Caco-2 (cell line): ENCODE measurements at regions not wholly inside any gene's neighbourhood (a gene's known extent, or its start where the extent isn't known, plus 50 kb on each side); places are given as distances from the start of the nearest gene placed in this dataset.

Experiments
- BruUV-seq: library from RNA; stranded (reverse); fragments of 400-500 nt; replicated peaks from 2 replicates; lab custom pipeline; 2021; lab: Mats Ljungman, UMichigan
- CTCF ChIA-PET: fragments of 300-600 bp; sonication (Branson Sonifier 250); formaldehyde crosslinking; loops from one replicate; lab custom pipeline; 2022; ENCODE audit warnings: antibody characterized with exemption; lab: Charles Lee
- POLR2A ChIA-PET: fragments of 300-600 bp; sonication (Branson Sonifier 250); formaldehyde crosslinking; loops from one replicate; lab custom pipeline; 2022; ENCODE audit warnings: antibody characterized with exemption; lab: Charles Lee
- DNase-seq, 2 experiments: peaks; one replicate each; pipeline versions ENCODE4 v3.0.0 to v3.0.0-alpha.2; 2020 to 2022
- H3K27me3 ChIP-seq: replicated peaks from 2 replicates; pipeline ENCODE4 v1.6.0; 2011; ENCODE audit warnings: low read length; ENCODE audit not compliant: control insufficient read depth, insufficient read depth
- H3K36me3 ChIP-seq: 2 replicates; pipeline ENCODE4 v1.5.1; 2011; ENCODE audit warnings: low read length; ENCODE audit not compliant: control insufficient read depth, insufficient read depth
- H3K4me1 ChIP-seq: fragments of 250-450 bp; sonication (Bioruptor Pico); 2 replicates; pipeline ENCODE4 v1.5.1; 2020; ENCODE audit warnings: mild to moderate bottlenecking
- H3K4me3 ChIP-seq: 2 replicates; pipeline ENCODE4 v1.5.1; 2011; ENCODE audit warnings: low read depth, mild to moderate bottlenecking, control low read depth, low read length
- H3K9me3 ChIP-seq: fragments of 250-450 bp; sonication (Bioruptor Pico); 2 replicates; pipeline ENCODE4 v1.5.1; 2020; ENCODE audit warnings: mild to moderate bottlenecking, moderate library complexity
- H3K27ac Mint-ChIP-seq: one replicate; pipeline ENCODE4 v1.8.0; 2022; ENCODE audit warnings: mixed read lengths; ENCODE audit not compliant: unreplicated experiment
- H3K27me3 Mint-ChIP-seq: one replicate; pipeline ENCODE4 v1.8.0; 2022; ENCODE audit warnings: mixed read lengths; ENCODE audit not compliant: insufficient read depth, unreplicated experiment
- H3K36me3 Mint-ChIP-seq: one replicate; pipeline ENCODE4 v1.8.0; 2022; ENCODE audit warnings: mild to moderate bottlenecking, mixed read lengths; ENCODE audit not compliant: insufficient read depth, unreplicated experiment
- H3K4me1 Mint-ChIP-seq: one replicate; pipeline ENCODE4 v1.8.0; 2022; ENCODE audit warnings: low read depth, mixed read lengths; ENCODE audit not compliant: unreplicated experiment
- H3K4me3 Mint-ChIP-seq: one replicate; pipeline ENCODE4 v1.8.0; 2022; ENCODE audit warnings: mild to moderate bottlenecking, moderate library complexity, mixed read lengths; ENCODE audit not compliant: unreplicated experiment
- H3K9me3 Mint-ChIP-seq: one replicate; pipeline ENCODE4 v1.8.0; 2022; ENCODE audit warnings: mixed read lengths; ENCODE audit not compliant: unreplicated experiment
- intact Hi-C: fragments of 100-400 bp; cut with micrococcal nuclease; formaldehyde crosslinking; loops from one replicate; pipeline ENCODE4 v1.10.0; 2022; ENCODE audit not compliant: unreplicated experiment
- TF ChIP-seq, protein P1 (sequence below), 2 experiments: fragments of 200-600 bp in 1 of 2; IDR thresholded peaks; 1 replicate in 1 of 2; 2 replicates in 1 of 2; pipeline versions ENCODE4 v1.5.1 to v1.8.0; 2011 to 2022; ENCODE audit warnings: antibody characterized with exemption in 1 of 2, control low read depth in 1 of 2, inconsistent platforms in 1 of 2, low read depth in 1 of 2, low read length in 1 of 2, mild to moderate bottlenecking in 1 of 2, moderate library complexity in 1 of 2; ENCODE audit not compliant: insufficient read depth in 1 of 2, severe bottlenecking in 1 of 2, unreplicated experiment in 1 of 2

GRCh38 chr11:130670200-130670599 is 221.8 kb downstream of the ADAMTS15 start:
- Mint-ChIP-seq H3K4me3 (no peak overlapping the region), H3K4me1 (no peaks in the 10 kb centered on the region), H3K27me3 (peaks cover 40% of the 10 kb centered on the region), H3K27ac (no peak overlapping the region), H3K36me3 (no peaks in the 10 kb centered on the region), H3K9me3 (no peaks in the 10 kb centered on the region)
- ChIA-PET CTCF (no interaction called here), POLR2A (no interaction called here)
- no peak for DNase-seq
- no peaks in the 10 kb centered on the region for H3K36me3 ChIP-seq
- TF ChIP-seq, protein P1, sequence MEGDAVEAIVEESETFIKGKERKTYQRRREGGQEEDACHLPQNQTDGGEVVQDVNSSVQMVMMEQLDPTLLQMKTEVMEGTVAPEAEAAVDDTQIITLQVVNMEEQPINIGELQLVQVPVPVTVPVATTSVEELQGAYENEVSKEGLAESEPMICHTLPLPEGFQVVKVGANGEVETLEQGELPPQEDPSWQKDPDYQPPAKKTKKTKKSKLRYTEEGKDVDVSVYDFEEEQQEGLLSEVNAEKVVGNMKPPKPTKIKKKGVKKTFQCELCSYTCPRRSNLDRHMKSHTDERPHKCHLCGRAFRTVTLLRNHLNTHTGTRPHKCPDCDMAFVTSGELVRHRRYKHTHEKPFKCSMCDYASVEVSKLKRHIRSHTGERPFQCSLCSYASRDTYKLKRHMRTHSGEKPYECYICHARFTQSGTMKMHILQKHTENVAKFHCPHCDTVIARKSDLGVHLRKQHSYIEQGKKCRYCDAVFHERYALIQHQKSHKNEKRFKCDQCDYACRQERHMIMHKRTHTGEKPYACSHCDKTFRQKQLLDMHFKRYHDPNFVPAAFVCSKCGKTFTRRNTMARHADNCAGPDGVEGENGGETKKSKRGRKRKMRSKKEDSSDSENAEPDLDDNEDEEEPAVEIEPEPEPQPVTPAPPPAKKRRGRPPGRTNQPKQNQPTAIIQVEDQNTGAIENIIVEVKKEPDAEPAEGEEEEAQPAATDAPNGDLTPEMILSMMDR (IDR thresholded peaks at IDR 0.05; ENCODE audit: insufficient read depth in 1 of 2, low read depth in 1 of 2, low read length in 1 of 2, severe bottlenecking in 1 of 2, unreplicated experiment in 1 of 2), result no peak
- 0 out of 2 replicates have a peak, but pooled peaks cover 4% of the 10 kb centered on the region for H3K9me3 ChIP-seq
- no TSS peak for BruUV-seq
- H3K4me3 ChIP-seq, result no peak overlapping the region
- peaks cover 2% of the 10 kb centered on the region; the same call in 1 of the 2 replicates for H3K27me3 ChIP-seq
- H3K4me1 ChIP-seq, result no peaks in the 10 kb centered on the region
- intact Hi-C loops, result no loop called here

DNA sequence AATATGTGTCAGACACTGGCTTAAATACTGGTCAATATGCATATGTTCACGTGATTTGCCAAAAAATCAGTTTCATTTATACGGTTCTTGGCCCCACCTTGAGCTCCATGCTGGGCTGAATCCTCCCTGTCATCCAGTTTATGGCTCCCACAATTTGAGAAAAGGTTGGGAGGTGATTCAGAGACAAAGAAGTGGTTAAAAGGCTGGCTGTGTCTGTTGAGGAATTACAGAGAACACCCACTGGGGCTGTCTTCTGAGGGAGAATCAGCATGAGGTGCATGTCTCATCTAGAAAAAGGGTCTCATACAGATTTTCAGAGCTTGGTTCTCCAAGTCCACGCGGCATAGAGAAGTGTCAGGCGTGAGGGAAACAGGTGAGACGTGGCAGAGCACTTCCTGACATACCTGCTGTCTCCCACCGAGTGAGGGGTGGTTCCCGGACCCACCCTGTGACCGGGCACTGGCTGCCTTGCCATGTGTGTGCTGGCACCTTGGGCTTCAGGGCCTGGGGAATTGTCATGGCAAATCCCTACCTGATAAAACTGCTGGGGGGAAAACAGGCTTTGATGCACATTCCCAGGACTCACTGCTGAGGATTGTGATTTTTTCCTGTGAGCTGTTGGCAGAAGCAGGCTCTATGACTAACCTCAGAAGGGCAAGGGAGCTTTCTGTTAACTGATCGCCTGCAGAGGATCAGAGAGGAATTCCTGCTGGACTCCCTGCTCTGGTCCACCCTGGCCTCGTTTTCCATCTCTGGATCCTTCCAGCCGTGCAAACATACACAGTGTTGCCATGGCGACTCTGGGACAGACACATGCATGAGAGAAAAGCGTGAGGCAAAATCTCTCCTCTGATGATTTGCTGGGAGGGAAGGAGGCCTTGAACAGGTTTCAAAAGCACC is 223.6 kb downstream of the ADAMTS15 start:
- peak in 1 of 2 experiments; percentile 30 for DNase-seq
- H3K4me3 Mint-ChIP-seq, result no peak overlapping the region
- H3K36me3 Mint-ChIP-seq, result no peaks in the 10 kb centered on the region
- peaks cover 34% of the 10 kb centered on the region for H3K27me3 Mint-ChIP-seq
- Histone ChIP-seq H3K36me3 (no peaks in the 10 kb centered on the region), H3K4me3 (no peak overlapping the region), H3K27me3 (peaks cover 2% of the 10 kb centered on the region; the same call in 1 of the 2 replicates), H3K9me3 (0 out of 2 replicates have a peak, but pooled peaks cover 2% of the 10 kb centered on the region), H3K4me1 (0 out of 2 replicates have a peak, but pooled peaks cover under 1% of the 10 kb centered on the region)
- CTCF ChIA-PET, result no interaction called here
- TF ChIP-seq, protein P1 (IDR thresholded peaks at IDR 0.05; ENCODE audit: insufficient read depth in 1 of 2, low read depth in 1 of 2, low read length in 1 of 2, severe bottlenecking in 1 of 2, unreplicated experiment in 1 of 2), result no peak
- no peak overlapping the region for H3K27ac Mint-ChIP-seq
- POLR2A ChIA-PET, result interaction anchor here (0.6 kb wide), 1 partner anchor 140 kb away, joined by 3 read pairs; no protein-coding TSS in a partner anchor
- H3K9me3 Mint-ChIP-seq, result no peaks in the 10 kb centered on the region
- intact Hi-C loops, result no loop called here
- no TSS peak for BruUV-seq
- H3K4me1 Mint-ChIP-seq, result peaks cover 2% of the 10 kb centered on the region

DNA sequence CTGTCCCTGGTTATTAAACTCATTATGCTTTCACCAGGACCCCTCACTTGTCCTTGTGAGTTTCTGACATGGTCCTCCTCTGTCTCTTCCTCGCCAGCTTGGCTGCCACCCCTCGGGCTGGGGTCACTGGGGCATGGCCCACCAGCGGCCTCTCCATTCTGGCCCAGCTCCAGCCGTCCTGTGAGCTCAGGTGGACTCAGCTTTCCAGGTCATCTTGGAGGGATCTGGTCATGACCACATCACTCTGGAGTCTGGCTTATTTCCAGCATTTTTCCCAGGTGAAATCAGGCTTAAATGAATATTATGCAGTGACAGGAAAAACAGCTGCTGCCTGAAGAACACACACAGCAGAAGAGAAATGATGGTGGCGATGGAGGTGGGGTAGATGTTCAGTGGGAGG is 224.5 kb downstream of the ADAMTS15 start:
- Histone ChIP-seq H3K4me1 (peaks cover 9% of the 10 kb centered on the region; the same call in 1 of the 2 replicates), H3K4me3 (no peak overlapping the region), H3K9me3 (no peaks in the 10 kb centered on the region), H3K36me3 (no peaks in the 10 kb centered on the region), H3K27me3 (peaks cover 2% of the 10 kb centered on the region; the same call in 1 of the 2 replicates)
- H3K9me3 Mint-ChIP-seq, result no peaks in the 10 kb centered on the region
- TF ChIP-seq, protein P1 (IDR thresholded peaks at IDR 0.05; ENCODE audit: insufficient read depth in 1 of 2, low read depth in 1 of 2, low read length in 1 of 2, severe bottlenecking in 1 of 2, unreplicated experiment in 1 of 2), result no peak
- ChIA-PET CTCF (no interaction called here), POLR2A (no interaction called here)
- H3K27ac Mint-ChIP-seq, result no peak overlapping the region
- H3K4me3 Mint-ChIP-seq, result no peak overlapping the region
- intact Hi-C loops, result no loop called here
- no TSS peak for BruUV-seq
- no peaks in the 10 kb centered on the region for H3K36me3 Mint-ChIP-seq
- DNase-seq, result no peak
- peaks cover 11% of the 10 kb centered on the region for H3K4me1 Mint-ChIP-seq
- H3K27me3 Mint-ChIP-seq, result peaks cover 31% of the 10 kb centered on the region
